Gastrocnemius medialis (tissue), 4 donors: ENCODE measurements at regions not wholly inside any gene's neighbourhood (a gene's known extent, or its start where the extent isn't known, plus 50 kb on each side); places are given as distances from the start of the nearest gene placed in this dataset.

Experiments
- ATAC-seq, 2 donors: fragments of 150-250 bp; one replicate each; pipeline ENCODE4 v1.9.1; 2016
- DNase-seq, 2 donors: peaks; one replicate each; pipeline ENCODE4 v3.0.0-alpha.2; 2019
- H3K27ac ChIP-seq, 4 donors: fragments of 200-600 bp; sonication (generic); 1 replicate in 1 of 4; 2 replicates in 3 of 4; pipeline ENCODE4 v1.5.1; 2016 to 2018; ENCODE audit warnings: mild to moderate bottlenecking in 2 of 4, moderate library complexity in 1 of 4
- H3K27me3 ChIP-seq, 3 donors: fragments of 200-600 bp; sonication (generic) in 2 of 3; 1 replicate in 1 of 3; 2 replicates in 2 of 3; pipeline versions ENCODE4 v1.5.1 to v1.6.0; 2016 to 2019; ENCODE audit warnings: mild to moderate bottlenecking in 1 of 3, moderate library complexity in 1 of 3
- H3K36me3 ChIP-seq, 2 donors: fragments of 200-600 bp; sonication (generic) in 1 of 2; one replicate each; pipeline ENCODE4 v1.5.1; 2017 to 2018
- H3K4me1 ChIP-seq, 2 donors: fragments of 200-600 bp; sonication (generic) in 1 of 2; one replicate each; pipeline ENCODE4 v1.5.1; 2016 to 2017; ENCODE audit warnings: mild to moderate bottlenecking in 2 of 2
- H3K4me3 ChIP-seq, 4 donors: fragments of 200-600 bp; sonication (generic) in 3 of 4; 1 replicate in 1 of 4; 2 replicates in 3 of 4; pipeline ENCODE4 v1.5.1; 2016 to 2019; ENCODE audit warnings: mild to moderate bottlenecking in 2 of 4
- H3K9me3 ChIP-seq, 3 donors: fragments of 200-600 bp; sonication (generic) in 2 of 3; 1 replicate in 1 of 3; 2 replicates in 2 of 3; pipeline ENCODE4 v1.5.1; 2016 to 2019
- POLR2A ChIP-seq, 2 donors: fragments of 450-650 bp; IDR thresholded peaks; one replicate each; pipeline ENCODE4 v1.6.1; 2017; ENCODE audit warnings: antibody characterized with exemption in 2 of 2, mild to moderate bottlenecking in 2 of 2, moderate library complexity in 2 of 2
- in situ Hi-C, 4 donors: fragments of 200-750 bp; cut with MboI; loops; one replicate each; pipeline versions ENCODE4 v1.15.0 to v1.8.0; 2017; ENCODE audit warnings: low sequenced_read_pairs in 4 of 4
- intact Hi-C: fragments of 100-400 bp; cut with DNase I; formaldehyde crosslinking; loops from one replicate; pipeline ENCODE4 v1.15.1; 2023; ENCODE audit warnings: low total_unique reads
- TF ChIP-seq, protein P1 (sequence below), 5 experiments: fragments of 450-650 bp in 3 of 5; fragments of 200-600 bp in 2 of 5; sonication (generic) in 2 of 5; IDR thresholded peaks in 4 of 5; conservative IDR thresholded peaks in 1 of 5; 1 replicate in 4 of 5; 2 replicates in 1 of 5; pipeline ENCODE4 v1.5.1; 2016 to 2019; ENCODE audit warnings: antibody characterized with exemption in 5 of 5, mild to moderate bottlenecking in 3 of 5, moderate library complexity in 3 of 5

DNA sequence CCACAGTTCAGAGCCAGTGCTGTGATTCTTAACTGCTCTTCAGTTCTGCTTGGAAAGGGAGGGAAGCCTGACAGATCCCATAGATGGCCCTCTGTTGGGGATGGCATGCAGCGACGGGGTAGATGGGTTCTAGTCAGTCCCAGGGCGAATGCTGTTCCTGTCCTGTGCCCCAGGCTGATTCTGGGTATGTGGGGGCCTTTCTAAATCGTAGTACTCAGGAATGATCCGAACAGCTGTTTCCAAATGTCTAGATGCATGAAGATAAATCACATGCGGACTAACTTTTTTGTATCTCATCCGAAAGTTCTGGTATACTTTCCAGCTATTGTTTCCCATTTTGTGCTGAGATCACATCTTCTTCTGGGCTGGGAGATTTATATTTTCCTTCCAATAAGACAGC is 186.0 kb upstream of the MKI67 start:
- DNase-seq (no peak), ATAC-seq (no peak)
- H3K27me3 ChIP-seq: peaks cover 0 to 4% (median 0%) of the 10 kb centered on the region in 3 donors
- no peak overlapping the region for H3K4me3 ChIP-seq
- H3K9me3 ChIP-seq: no peaks in the 10 kb centered on the region
- no peak overlapping the region for H3K27ac ChIP-seq
- intact Hi-C loops (no loop called here), in situ Hi-C loops (loop anchor here in 1 of 4 donors (25.0 kb wide), 1 partner anchor 225 kb away; no protein-coding TSS in a partner anchor)
- H3K4me1 ChIP-seq: no peaks in the 10 kb centered on the region
- H3K36me3 ChIP-seq: no peaks in the 10 kb centered on the region
- TF ChIP-seq POLR2A (IDR thresholded peaks at IDR 0.05): no peak
- TF ChIP-seq, protein P1, sequence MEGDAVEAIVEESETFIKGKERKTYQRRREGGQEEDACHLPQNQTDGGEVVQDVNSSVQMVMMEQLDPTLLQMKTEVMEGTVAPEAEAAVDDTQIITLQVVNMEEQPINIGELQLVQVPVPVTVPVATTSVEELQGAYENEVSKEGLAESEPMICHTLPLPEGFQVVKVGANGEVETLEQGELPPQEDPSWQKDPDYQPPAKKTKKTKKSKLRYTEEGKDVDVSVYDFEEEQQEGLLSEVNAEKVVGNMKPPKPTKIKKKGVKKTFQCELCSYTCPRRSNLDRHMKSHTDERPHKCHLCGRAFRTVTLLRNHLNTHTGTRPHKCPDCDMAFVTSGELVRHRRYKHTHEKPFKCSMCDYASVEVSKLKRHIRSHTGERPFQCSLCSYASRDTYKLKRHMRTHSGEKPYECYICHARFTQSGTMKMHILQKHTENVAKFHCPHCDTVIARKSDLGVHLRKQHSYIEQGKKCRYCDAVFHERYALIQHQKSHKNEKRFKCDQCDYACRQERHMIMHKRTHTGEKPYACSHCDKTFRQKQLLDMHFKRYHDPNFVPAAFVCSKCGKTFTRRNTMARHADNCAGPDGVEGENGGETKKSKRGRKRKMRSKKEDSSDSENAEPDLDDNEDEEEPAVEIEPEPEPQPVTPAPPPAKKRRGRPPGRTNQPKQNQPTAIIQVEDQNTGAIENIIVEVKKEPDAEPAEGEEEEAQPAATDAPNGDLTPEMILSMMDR (IDR thresholded peaks at IDR 0.05 in 4 of 5, conservative IDR thresholded peaks at IDR 0.05 in 1 of 5): no peak

DNA sequence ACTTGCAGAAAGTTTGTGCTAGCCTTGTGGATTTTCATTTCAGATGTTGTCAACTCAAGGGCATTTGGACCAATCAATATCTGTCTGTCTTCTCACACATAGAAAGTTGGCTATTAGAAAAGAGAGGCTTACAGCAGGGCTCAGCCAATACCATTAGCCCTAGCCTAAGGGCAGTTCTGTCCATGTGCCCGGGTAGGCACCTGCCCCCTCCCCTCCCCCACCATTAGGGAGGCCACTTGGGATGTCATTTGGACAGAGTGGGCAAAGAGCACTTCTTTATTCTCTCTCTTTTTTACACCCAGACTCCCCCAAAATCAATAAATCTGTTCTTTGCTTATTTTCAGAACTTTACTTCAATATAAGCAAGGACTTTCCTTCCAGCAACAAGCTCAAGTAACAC is 188.5 kb upstream of the MKI67 start:
- intact Hi-C loops: no loop called here
- DNase-seq: no peak
- TF ChIP-seq, protein P1 (IDR thresholded peaks at IDR 0.05 in 4 of 5, conservative IDR thresholded peaks at IDR 0.05 in 1 of 5): no peak
- TF ChIP-seq POLR2A (IDR thresholded peaks at IDR 0.05): no peak
- Histone ChIP-seq H3K36me3 (no peaks in the 10 kb centered on the region), H3K27ac (no peak overlapping the region), H3K27me3 (no peaks in the 10 kb centered on the region), H3K4me1 (no peaks in the 10 kb centered on the region), H3K4me3 (no peak overlapping the region), H3K9me3 (no peaks in the 10 kb centered on the region)
- ATAC-seq: no peak
- in situ Hi-C loops: loop anchor here in 1 of 4 donors (25.0 kb wide), 1 partner anchor 223 kb away; no protein-coding TSS in a partner anchor

DNA sequence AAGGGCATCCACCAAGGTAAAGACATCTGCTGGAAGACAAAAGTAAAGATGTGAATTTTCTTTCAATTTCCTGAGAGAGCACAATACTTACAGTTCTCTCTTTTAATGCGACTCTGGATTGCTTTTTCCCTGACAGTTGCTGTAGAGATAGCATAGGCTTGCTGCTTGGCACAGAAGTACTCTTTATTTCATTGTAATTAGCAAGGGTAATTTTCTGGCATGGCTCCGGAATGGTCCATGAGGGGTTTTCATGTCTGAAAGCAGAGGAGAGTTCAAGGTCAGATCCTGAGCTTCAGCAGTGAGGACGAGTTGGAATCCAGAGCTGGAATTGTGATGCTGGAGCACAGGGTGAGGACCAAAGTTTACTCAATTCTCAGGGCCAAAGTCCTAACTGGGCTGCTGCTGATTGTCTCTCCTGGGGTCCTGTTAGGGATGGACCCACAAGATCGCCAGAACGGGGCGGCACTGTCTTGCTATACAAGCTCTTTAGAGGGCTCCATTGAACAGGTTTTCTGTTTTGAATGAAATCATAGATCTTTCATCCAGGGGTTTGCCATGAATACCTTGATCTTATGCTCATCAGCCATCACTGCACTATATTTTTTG is 190.0 kb upstream of the MKI67 start:
- Histone ChIP-seq H3K27me3 (no peaks in the 10 kb centered on the region), H3K36me3 (no peaks in the 10 kb centered on the region), H3K9me3 (no peaks in the 10 kb centered on the region), H3K27ac (no peak overlapping the region), H3K4me1 (no peaks in the 10 kb centered on the region), H3K4me3 (no peak overlapping the region)
- in situ Hi-C loops: loop anchor here in 1 of 4 donors (25.0 kb wide), 1 partner anchor 221 kb away; no protein-coding TSS in a partner anchor
- intact Hi-C loops: no loop called here
- DNase-seq (no peak), ATAC-seq (no peak)
- no peak for TF ChIP-seq POLR2A (IDR thresholded peaks at IDR 0.05)
- TF ChIP-seq, protein P1 (IDR thresholded peaks at IDR 0.05 in 4 of 5, conservative IDR thresholded peaks at IDR 0.05 in 1 of 5): no peak

DNA sequence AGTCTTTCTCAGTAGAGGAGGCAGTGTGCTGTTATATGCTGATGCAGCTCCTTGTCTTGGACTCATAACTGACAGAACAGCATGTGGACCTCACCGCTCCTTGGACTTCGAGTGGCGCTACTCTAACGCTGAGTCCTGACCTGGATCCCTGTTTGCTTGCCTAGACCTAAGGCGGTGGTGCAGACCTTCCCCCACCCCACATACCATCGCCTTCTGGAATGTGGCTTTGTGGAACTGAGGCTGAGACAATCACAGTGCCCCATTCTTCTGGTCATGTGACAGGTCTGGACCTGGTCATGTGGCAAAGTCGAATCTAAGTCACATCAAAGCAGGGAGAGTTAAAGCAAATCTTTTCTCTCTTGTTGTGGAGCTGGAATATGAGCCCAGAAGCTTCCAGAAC is 190.7 kb upstream of the MKI67 start:
- in situ Hi-C loops (loop anchor here in 1 of 4 donors (25.0 kb wide), 1 partner anchor 220 kb away; no protein-coding TSS in a partner anchor), intact Hi-C loops (no loop called here)
- H3K27me3 ChIP-seq: no peaks in the 10 kb centered on the region
- H3K9me3 ChIP-seq: no peaks in the 10 kb centered on the region
- ATAC-seq: no peak
- DNase-seq: no peak
- H3K4me3 ChIP-seq: no peak overlapping the region
- no peaks in the 10 kb centered on the region for H3K36me3 ChIP-seq
- no peak overlapping the region for H3K27ac ChIP-seq
- no peaks in the 10 kb centered on the region for H3K4me1 ChIP-seq
- TF ChIP-seq, protein P1 (IDR thresholded peaks at IDR 0.05 in 4 of 5, conservative IDR thresholded peaks at IDR 0.05 in 1 of 5): no peak
- TF ChIP-seq POLR2A (IDR thresholded peaks at IDR 0.05): no peak
